ENCODE measurements at regions not wholly inside any gene's neighbourhood (a gene's known extent, or its start where the extent isn't known, plus 50 kb on each side); places are given as distances from the start of the nearest gene placed in this dataset.

DNA sequence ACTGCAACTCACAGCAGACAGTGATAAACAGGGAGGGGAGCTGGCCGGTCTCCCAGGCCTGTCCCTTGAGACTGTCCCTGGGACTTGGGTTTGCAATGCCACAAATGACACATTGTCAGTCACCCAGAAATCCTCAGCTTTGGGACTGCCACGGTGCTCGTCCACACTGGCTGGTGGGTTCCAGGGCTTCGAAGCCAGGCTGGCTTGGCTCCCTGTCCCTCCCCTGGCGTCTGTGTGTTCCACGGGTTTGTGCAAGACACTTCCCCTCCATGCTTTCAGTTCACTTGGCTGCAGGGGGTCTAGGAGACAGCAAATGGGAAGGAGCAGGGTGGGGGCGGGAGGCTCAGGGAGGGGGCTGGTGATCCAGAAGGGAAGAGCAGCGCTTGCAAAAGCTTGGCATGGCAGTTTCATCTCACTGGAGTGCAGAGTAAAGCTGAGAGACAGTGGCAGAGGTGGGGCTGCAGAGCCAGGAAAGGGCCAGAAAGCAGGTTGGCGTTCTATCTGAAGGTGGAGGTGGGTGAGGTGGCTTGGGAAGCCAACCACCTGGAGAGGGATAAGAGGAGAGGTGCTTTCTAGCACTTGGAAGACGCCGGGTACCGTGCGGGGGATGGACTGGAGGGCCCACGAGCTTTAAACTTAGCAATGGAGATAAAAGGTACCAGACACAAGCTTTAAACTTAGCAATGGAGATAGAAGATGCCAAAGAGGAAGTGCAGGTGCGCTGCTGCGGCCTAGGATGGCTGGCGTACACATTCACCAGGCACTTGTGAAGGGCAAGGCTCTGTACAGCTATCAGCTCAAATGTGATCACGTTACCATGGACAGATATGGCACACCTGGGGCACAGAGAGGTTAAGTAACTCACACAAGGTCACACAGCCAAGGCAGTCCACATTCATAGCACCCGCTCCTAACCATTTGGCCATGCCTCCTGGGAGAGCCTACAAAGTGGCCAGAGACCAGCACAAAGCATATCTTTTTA is 86.4 kb upstream of the SHISAL1 start:
- no peak for TF ChIP-seq POLR2AphosphoS5 (IDR thresholded peaks at IDR 0.05)
- TF ChIP-seq, protein P1, sequence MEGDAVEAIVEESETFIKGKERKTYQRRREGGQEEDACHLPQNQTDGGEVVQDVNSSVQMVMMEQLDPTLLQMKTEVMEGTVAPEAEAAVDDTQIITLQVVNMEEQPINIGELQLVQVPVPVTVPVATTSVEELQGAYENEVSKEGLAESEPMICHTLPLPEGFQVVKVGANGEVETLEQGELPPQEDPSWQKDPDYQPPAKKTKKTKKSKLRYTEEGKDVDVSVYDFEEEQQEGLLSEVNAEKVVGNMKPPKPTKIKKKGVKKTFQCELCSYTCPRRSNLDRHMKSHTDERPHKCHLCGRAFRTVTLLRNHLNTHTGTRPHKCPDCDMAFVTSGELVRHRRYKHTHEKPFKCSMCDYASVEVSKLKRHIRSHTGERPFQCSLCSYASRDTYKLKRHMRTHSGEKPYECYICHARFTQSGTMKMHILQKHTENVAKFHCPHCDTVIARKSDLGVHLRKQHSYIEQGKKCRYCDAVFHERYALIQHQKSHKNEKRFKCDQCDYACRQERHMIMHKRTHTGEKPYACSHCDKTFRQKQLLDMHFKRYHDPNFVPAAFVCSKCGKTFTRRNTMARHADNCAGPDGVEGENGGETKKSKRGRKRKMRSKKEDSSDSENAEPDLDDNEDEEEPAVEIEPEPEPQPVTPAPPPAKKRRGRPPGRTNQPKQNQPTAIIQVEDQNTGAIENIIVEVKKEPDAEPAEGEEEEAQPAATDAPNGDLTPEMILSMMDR (IDR thresholded peaks at IDR 0.05) = no peak
- TF ChIP-seq POLR2A (IDR thresholded peaks at IDR 0.05) = no peak
- no peak for TF ChIP-seq EP300 (IDR thresholded peaks at IDR 0.05)

Measured in sigmoid colon (tissue), 4 donors.